Omental fat pad (tissue), 3 donors: ENCODE measurements at regions not wholly inside any gene's neighbourhood (a gene's known extent, or its start where the extent isn't known, plus 50 kb on each side); places are given as distances from the start of the nearest gene placed in this dataset.

ENCODE experiments used
- ATAC-seq: fragments of 150-250 bp; one replicate; pipeline ENCODE4 v1.9.1; 2016; ENCODE audit warnings: mild to moderate bottlenecking, moderate library complexity; ENCODE audit not compliant: low FRiP score
- DNase-seq: peaks from one replicate; pipeline ENCODE4 v3.0.0-alpha.2; 2019; ENCODE audit warnings: low spot score
- CTCF ChIP-seq, 3 donors: fragments of 450-650 bp; IDR thresholded peaks; one replicate each; pipeline ENCODE4 v1.5.1; 2016 to 2017; ENCODE audit warnings: antibody characterized with exemption in 3 of 3, mild to moderate bottlenecking in 3 of 3, moderate library complexity in 2 of 3

DNA sequence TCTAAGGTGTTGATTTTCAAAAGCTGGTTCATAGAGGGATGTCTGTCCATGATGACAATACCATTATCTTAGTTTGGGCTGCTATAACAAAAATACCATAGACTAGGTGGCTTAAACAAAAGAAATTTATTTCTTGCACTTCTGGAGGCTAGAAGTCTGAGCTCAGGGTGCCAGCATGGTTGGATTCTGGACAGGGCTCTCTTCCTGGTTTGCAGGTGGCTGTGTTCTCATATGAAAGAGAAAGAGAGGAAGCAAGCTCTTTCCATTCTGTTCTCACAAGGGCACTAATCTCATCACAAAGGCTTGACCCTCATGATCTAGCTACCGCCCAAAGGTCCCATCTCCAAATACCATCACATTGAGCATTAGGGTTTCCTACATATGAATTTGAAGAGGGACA, 144.5 kb upstream of the SLC24A3 start:
- ATAC-seq (no peak), DNase-seq (no peak)
- TF ChIP-seq CTCF (IDR thresholded peaks at IDR 0.05): no peak

GRCh38 chr20:19070026-19070425, 142.4 kb upstream of the SLC24A3 start:
- TF ChIP-seq CTCF (IDR thresholded peaks at IDR 0.05): no peak
- DNase-seq (no peak), ATAC-seq (no peak)

- DNase-seq (no peak), ATAC-seq (no peak)
- TF ChIP-seq CTCF (IDR thresholded peaks at IDR 0.05): no peak
These were observed 141.6 kb upstream of the SLC24A3 start for GRCh38 chr20:19070681-19071445.

DNA sequence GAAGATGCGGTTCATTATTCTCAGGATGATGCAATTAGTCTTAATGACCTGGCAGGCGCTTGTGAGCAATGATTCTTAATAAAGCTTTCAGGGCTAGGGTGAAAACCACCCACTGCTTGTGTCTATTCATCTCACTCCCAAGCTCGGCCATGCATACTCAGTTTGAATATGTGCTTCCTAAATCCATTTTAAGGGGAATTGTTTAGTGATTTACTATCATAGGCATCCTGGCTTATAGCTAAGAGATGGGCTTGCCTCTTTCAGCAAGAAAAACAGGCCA, 141.1 kb upstream of the SLC24A3 start:
- TF ChIP-seq CTCF (IDR thresholded peaks at IDR 0.05): no peak
- no peak for ATAC-seq
- DNase-seq: no peak

DNA sequence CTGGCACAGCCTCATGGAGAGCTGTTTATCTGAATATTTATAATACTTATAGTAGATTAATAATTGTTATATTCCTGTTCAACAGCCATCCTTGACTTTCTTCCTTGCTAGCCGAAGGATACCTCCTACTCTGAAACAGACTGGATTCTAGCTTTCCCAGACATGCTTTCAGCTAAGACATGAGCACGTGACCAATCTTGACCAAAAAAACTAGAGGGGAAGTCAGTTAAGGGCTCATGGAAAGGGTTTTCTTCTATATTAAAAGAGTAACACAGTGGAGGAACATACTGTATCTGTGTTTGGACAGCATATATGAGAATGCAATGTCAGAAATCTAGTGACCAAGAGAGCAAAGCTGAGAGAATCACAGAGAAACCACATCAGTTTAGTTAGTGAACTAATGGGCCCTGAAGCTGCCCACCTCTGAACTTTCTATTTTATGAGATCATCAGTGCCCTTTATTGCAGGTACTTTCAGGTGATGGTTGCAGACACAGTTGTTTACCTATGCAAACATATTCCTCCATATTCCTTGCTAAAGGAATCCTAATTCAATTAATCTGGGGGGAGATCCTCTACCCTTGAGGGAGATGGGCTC, 140.4 kb upstream of the SLC24A3 start:
- DNase-seq: no peak
- ATAC-seq: no peak
- TF ChIP-seq CTCF (IDR thresholded peaks at IDR 0.05): no peak

- DNase-seq: no peak
These were observed 139.5 kb upstream of the SLC24A3 start for GRCh38 chr20:19072988-19073387.

More at GRCh38 chr20:19072988-19073387, 139.5 kb upstream of the SLC24A3 start:
- no peak for TF ChIP-seq CTCF (IDR thresholded peaks at IDR 0.05)
- ATAC-seq: no peak
